CD4-positive, alpha-beta T cell (primary cell): ENCODE measurements at regions not wholly inside any gene's neighbourhood (a gene's known extent, or its start where the extent isn't known, plus 50 kb on each side); places are given as distances from the start of the nearest gene placed in this dataset.
"Not testable (repeated sequence)": the region's sequence is repeated elsewhere in the genome, so short reads cannot be mapped to it uniquely, and the experiment has no call there.

Experiments used
- ATAC-seq: fragments of 200-7000 bp; cut with Tn5 transposase; one replicate; pipeline ENCODE4 v1.10.0; 2022; ENCODE audit warnings: mild to moderate bottlenecking; ENCODE audit not compliant: poor library complexity
- CTCF ChIA-PET: fragments of 350-600 bp; sonication (Branson Sonifier 250); formaldehyde crosslinking; loops from one replicate; lab custom pipeline; 2021; ENCODE audit warnings: antibody characterized with exemption, inconsistent platforms; lab: Charles Lee
- POLR2A ChIA-PET: fragments of 350-600 bp; sonication (Branson Sonifier 250); formaldehyde crosslinking; loops from one replicate; lab custom pipeline; 2021; ENCODE audit warnings: antibody characterized with exemption, inconsistent platforms; lab: Charles Lee
- DNase-seq, 14 experiments: peaks; one replicate each; pipeline ENCODE4 v3.0.0-alpha.2; 2013 to 2020; ENCODE audit warnings: mixed read lengths in 2 of 14
- H3K27ac ChIP-seq, 2 donors: one replicate each; pipeline versions ENCODE4 v1.5.1 to v1.7.0; 2013; ENCODE audit warnings: low read length in 2 of 2, low read depth in 1 of 2, mild to moderate bottlenecking in 1 of 2
- H3K27me3 ChIP-seq, 2 experiments: 1 replicate in 1 of 2; 2 replicates in 1 of 2; pipeline versions ENCODE4 v1.6.1 to v1.7.0; 2013; ENCODE audit warnings: low read length in 2 of 2, control low read depth in 1 of 2, mild to moderate bottlenecking in 1 of 2, moderate library complexity in 1 of 2; ENCODE audit not compliant: insufficient read depth in 2 of 2, control insufficient read depth in 1 of 2
- H3K36me3 ChIP-seq: one replicate; pipeline ENCODE4 v1.6.1; 2013; ENCODE audit warnings: low read length, control low read depth; ENCODE audit not compliant: insufficient read depth
- H3K4me1 ChIP-seq: one replicate; pipeline ENCODE4 v1.6.1; 2013; ENCODE audit warnings: low read length, control low read depth; ENCODE audit not compliant: insufficient read depth
- H3K4me3 ChIP-seq: one replicate; pipeline ENCODE4 v1.5.1; 2013; ENCODE audit warnings: mild to moderate bottlenecking, low read length, moderate library complexity
- H3K9me3 ChIP-seq, 2 experiments: 1 replicate in 1 of 2; 2 replicates in 1 of 2; pipeline versions ENCODE4 v1.6.1 to v1.7.0; 2013; ENCODE audit warnings: low read length in 2 of 2, mild to moderate bottlenecking in 2 of 2, control low read depth in 1 of 2, moderate library complexity in 1 of 2; ENCODE audit not compliant: control insufficient read depth in 1 of 2, insufficient read depth in 1 of 2
- H3K27ac Mint-ChIP-seq: one replicate; pipeline ENCODE4 v1.8.0; 2020; ENCODE audit warnings: mixed read lengths
- H3K27me3 Mint-ChIP-seq: one replicate; pipeline ENCODE4 v1.8.0; 2021; ENCODE audit warnings: mixed read lengths
- H3K36me3 Mint-ChIP-seq: one replicate; pipeline ENCODE4 v1.8.0; 2021; ENCODE audit warnings: low read depth, mixed read lengths
- H3K4me1 Mint-ChIP-seq: one replicate; pipeline ENCODE4 v1.8.0; 2021; ENCODE audit warnings: low read depth, mixed read lengths
- H3K4me3 Mint-ChIP-seq: one replicate; pipeline ENCODE4 v1.8.0; 2020; ENCODE audit warnings: mild to moderate bottlenecking, mixed read lengths
- H3K9me3 Mint-ChIP-seq: one replicate; pipeline ENCODE4 v1.8.0; 2020; ENCODE audit warnings: mixed read lengths
- CTCF ChIP-seq: fragments of 200-600 bp; IDR thresholded peaks from one replicate; pipeline ENCODE4 v1.8.0; 2022; ENCODE audit warnings: antibody characterized with exemption, mild to moderate bottlenecking
- intact Hi-C, 2 experiments: fragments of 100-400 bp; cut with DNase I in 1 of 2; cut with micrococcal nuclease in 1 of 2; formaldehyde crosslinking; loops; one replicate each; pipeline versions ENCODE4 v1.15.1 to v1.9.0; 2023 to 2025; cut with DNase I, micrococcal nuclease

GRCh38 chr12:97716356-97716755 is 253.8 kb downstream of the RMST start:
- DNase-seq: no peak
- TF ChIP-seq CTCF: no peak
- Mint-ChIP-seq H3K9me3 (no peaks in the 10 kb centered on the region), H3K27ac (no peak overlapping the region), H3K4me3 (no peak overlapping the region), H3K4me1 (no peaks in the 10 kb centered on the region), H3K27me3 (no peaks in the 10 kb centered on the region), H3K36me3 (no peaks in the 10 kb centered on the region)
- ChIA-PET CTCF (no interaction called here), POLR2A (no interaction called here)
- no peak for ATAC-seq
- intact Hi-C loops: no loop called here
- Histone ChIP-seq H3K36me3 (no peaks in the 10 kb centered on the region), H3K4me1 (no peaks in the 10 kb centered on the region), H3K27ac (no peak overlapping the region), H3K27me3 (no peaks in the 10 kb centered on the region), H3K9me3 (no peaks in the 10 kb centered on the region), H3K4me3 (no peak overlapping the region)

- H3K4me1 ChIP-seq, H3K4me3 ChIP-seq, H3K27me3 ChIP-seq, CTCF ChIA-PET, H3K9me3 ChIP-seq, POLR2A ChIA-PET, H3K9me3 Mint-ChIP-seq, H3K4me3 Mint-ChIP-seq, H3K36me3 Mint-ChIP-seq, H3K27ac Mint-ChIP-seq, H3K27me3 Mint-ChIP-seq, H3K27ac ChIP-seq, DNase-seq, ATAC-seq, H3K36me3 ChIP-seq, H3K4me1 Mint-ChIP-seq, intact Hi-C loops: not testable (repeated sequence)
These were observed 261.2 kb downstream of the RMST start for GRCh38 chr12:97723801-97724200.

GRCh38 chr12:97745406-97746101 is 282.9 kb downstream of the RMST start:
- H3K27ac Mint-ChIP-seq: no peak overlapping the region
- Histone ChIP-seq H3K4me3 (no peak overlapping the region), H3K9me3 (no peaks in the 10 kb centered on the region), H3K4me1 (no peaks in the 10 kb centered on the region), H3K27ac (no peak overlapping the region), H3K27me3 (no peaks in the 10 kb centered on the region), H3K36me3 (no peaks in the 10 kb centered on the region)
- H3K36me3 Mint-ChIP-seq: no peaks in the 10 kb centered on the region
- H3K27me3 Mint-ChIP-seq: no peaks in the 10 kb centered on the region
- ATAC-seq: no peak
- TF ChIP-seq CTCF: no peak
- no peak for DNase-seq
- intact Hi-C loops: no loop called here
- no peaks in the 10 kb centered on the region for H3K4me1 Mint-ChIP-seq
- no peaks in the 10 kb centered on the region for H3K9me3 Mint-ChIP-seq
- CTCF ChIA-PET: no interaction called here
- POLR2A ChIA-PET: no interaction called here
- H3K4me3 Mint-ChIP-seq: no peak overlapping the region

GRCh38 chr12:97748298-97748697 is 285.7 kb downstream of the RMST start:
- CTCF ChIA-PET: no interaction called here
- H3K36me3 Mint-ChIP-seq: no peaks in the 10 kb centered on the region
- H3K27ac Mint-ChIP-seq: no peak overlapping the region
- no peaks in the 10 kb centered on the region for H3K4me1 Mint-ChIP-seq
- POLR2A ChIA-PET: no interaction called here
- no peaks in the 10 kb centered on the region for H3K9me3 ChIP-seq
- no peaks in the 10 kb centered on the region for H3K27me3 ChIP-seq
- no peak overlapping the region for H3K27ac ChIP-seq
- DNase-seq (no peak), ATAC-seq (no peak)
- no peak overlapping the region for H3K4me3 Mint-ChIP-seq
- H3K4me3 ChIP-seq: no peak overlapping the region
- no peaks in the 10 kb centered on the region for H3K27me3 Mint-ChIP-seq
- no peaks in the 10 kb centered on the region for H3K4me1 ChIP-seq
- H3K9me3 Mint-ChIP-seq: no peaks in the 10 kb centered on the region
- no peak for TF ChIP-seq CTCF
- H3K36me3 ChIP-seq: no peaks in the 10 kb centered on the region
- intact Hi-C loops: no loop called here
